Karpas-422 (cell line): ENCODE measurements at regions not wholly inside any gene's neighbourhood (a gene's known extent, or its start where the extent isn't known, plus 50 kb on each side); places are given as distances from the start of the nearest gene placed in this dataset.

ENCODE experiments used
- DNase-seq: peaks from one replicate; pipeline ENCODE4 v3.0.0-alpha.2; 2015
- H2AFZ ChIP-seq: fragments of 200-600 bp; sonication (generic); 2 replicates; pipeline ENCODE4 v1.6.1; 2014; ENCODE audit warnings: antibody characterized with exemption, low read length, mixed read lengths
- H3K27ac ChIP-seq: fragments of 200-600 bp; sonication (generic); 2 replicates; pipeline ENCODE4 v1.5.1; 2014; ENCODE audit warnings: mild to moderate bottlenecking, low read length, moderate library complexity
- H3K27me3 ChIP-seq: fragments of 200-600 bp; sonication (generic); 2 replicates; pipeline ENCODE4 v1.6.1; 2014; ENCODE audit warnings: low read length, mixed read lengths
- H3K36me3 ChIP-seq: fragments of 200-600 bp; sonication (generic); 2 replicates; pipeline ENCODE4 v1.6.1; 2014; ENCODE audit warnings: low read length, mixed read lengths; ENCODE audit not compliant: insufficient read depth
- H3K4me1 ChIP-seq: fragments of 200-600 bp; sonication (generic); 2 replicates; pipeline ENCODE4 v1.6.1; 2014; ENCODE audit warnings: mild to moderate bottlenecking, low read length, mixed read lengths
- H3K4me2 ChIP-seq: fragments of 200-600 bp; sonication (generic); 2 replicates; pipeline ENCODE4 v1.6.1; 2014; ENCODE audit warnings: low read length, low read depth, mild to moderate bottlenecking; ENCODE audit not compliant: poor library complexity, severe bottlenecking
- H3K4me3 ChIP-seq: fragments of 200-600 bp; sonication (generic); 2 replicates; pipeline ENCODE4 v1.5.1; 2014; ENCODE audit warnings: mild to moderate bottlenecking, antibody characterized with exemption, low read length, mixed read lengths
- H3K79me2 ChIP-seq: fragments of 200-600 bp; sonication (generic); 2 replicates; pipeline ENCODE4 v1.6.1; 2014; ENCODE audit warnings: mild to moderate bottlenecking, low read length, mixed read lengths
- H3K9ac ChIP-seq: fragments of 200-600 bp; sonication (generic); 2 replicates; pipeline ENCODE4 v1.6.0; 2014; ENCODE audit warnings: low read length
- H3K9me2 ChIP-seq: fragments of 200-600 bp; sonication (generic), shearing (Covaris generic); replicated peaks from 2 replicates; pipeline ENCODE4 v1.6.0; 2014; ENCODE audit warnings: mild to moderate bottlenecking, low read length, moderate library complexity; ENCODE audit not compliant: insufficient read depth
- H3K9me3 ChIP-seq: fragments of 300-700, 200-600 bp; sonication (generic); 2 replicates; pipeline ENCODE4 v1.6.1; 2014; ENCODE audit warnings: low read length, mixed read lengths
- H4K20me1 ChIP-seq: fragments of 200-600 bp; sonication (generic); 2 replicates; pipeline ENCODE4 v1.6.1; 2014; ENCODE audit warnings: mild to moderate bottlenecking, antibody characterized with exemption, low read length, low read depth; ENCODE audit not compliant: insufficient read depth

DNA sequence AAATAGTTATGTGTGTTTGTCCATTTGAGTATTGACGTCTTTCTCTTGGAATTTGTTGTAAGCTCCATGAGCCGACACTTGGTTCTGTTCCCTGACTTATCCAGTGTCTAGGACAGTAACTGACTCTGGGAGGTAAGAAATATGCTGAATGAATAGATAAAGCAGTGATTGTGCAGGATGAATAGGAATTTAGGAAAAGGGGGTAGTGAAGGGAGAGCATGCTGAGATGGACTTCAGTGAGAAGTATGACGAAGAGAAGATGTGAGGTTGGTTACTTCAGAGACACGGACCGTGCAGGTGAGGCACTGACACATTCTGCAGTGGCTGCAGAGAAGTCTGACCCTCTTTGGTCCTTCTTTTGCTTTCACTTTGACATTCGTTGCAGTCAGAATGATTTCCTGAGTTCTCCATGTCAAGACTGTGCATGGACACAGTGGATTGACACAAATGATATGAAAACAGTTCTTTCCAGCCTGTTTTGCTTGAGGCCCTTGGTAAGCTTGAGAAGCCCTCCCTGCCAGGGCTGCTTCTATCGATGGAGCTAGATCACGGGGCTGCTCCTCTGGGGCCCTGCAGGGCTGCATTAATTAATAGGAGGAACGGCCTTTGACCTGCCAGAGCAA, 261.5 kb upstream of the SORCS1 start:
- H3K4me3 ChIP-seq, result peak overlapping the region; percentile 36; the same call in 1 of the 2 replicates
- no peak overlapping the region for H3K27ac ChIP-seq
- H2AFZ ChIP-seq, result no peak overlapping the region; the same call in 1 of the 2 replicates

GRCh38 chr10:107424628-107425027, 260.1 kb upstream of the SORCS1 start:
- Histone ChIP-seq H3K9me2 (no peaks in the 10 kb centered on the region), H3K4me1 (no peaks in the 10 kb centered on the region), H3K79me2 (no peaks in the 10 kb centered on the region), H3K4me3 (no peak overlapping the region), H3K36me3 (no peaks in the 10 kb centered on the region), H3K9me3 (no peaks in the 10 kb centered on the region; the same call in 1 of the 2 replicates), H3K27me3 (no peaks in the 10 kb centered on the region), H3K9ac (no peak overlapping the region), H3K4me2 (no peak overlapping the region), H4K20me1 (no peaks in the 10 kb centered on the region), H2AFZ (no peak overlapping the region), H3K27ac (no peak overlapping the region)
- DNase-seq, result no peak

More for the DNA sequence above, 261.5 kb upstream of the SORCS1 start:
- Histone ChIP-seq H4K20me1 (no peaks in the 10 kb centered on the region), H3K4me2 (peak overlapping the region; percentile 32), H3K27me3 (no peaks in the 10 kb centered on the region), H3K9ac (no peak overlapping the region), H3K79me2 (no peaks in the 10 kb centered on the region), H3K9me3 (no peaks in the 10 kb centered on the region; the same call in 1 of the 2 replicates), H3K36me3 (no peaks in the 10 kb centered on the region), H3K9me2 (no peaks in the 10 kb centered on the region), H3K4me1 (no peaks in the 10 kb centered on the region)
- DNase-seq, result no peak

DNA sequence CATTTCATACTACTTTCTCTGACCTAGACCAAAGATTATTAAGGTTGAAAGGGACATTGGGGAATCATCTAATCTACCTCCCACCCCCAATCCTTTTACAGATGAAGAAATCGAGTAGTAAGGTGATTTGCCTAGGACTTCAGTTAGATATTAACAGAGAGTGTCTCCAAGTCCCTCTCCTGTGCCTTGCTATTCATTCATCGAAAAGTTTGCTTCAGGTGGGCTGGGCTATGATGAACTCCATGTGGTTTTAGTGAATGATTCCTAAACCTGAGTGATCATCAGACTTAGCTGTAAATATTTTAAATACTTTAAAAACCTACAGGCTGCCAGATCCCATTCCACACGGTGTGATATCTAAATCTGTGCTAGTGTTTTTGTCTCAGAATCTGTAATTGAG, 259.4 kb upstream of the SORCS1 start:
- Histone ChIP-seq H3K9me3 (no peaks in the 10 kb centered on the region; the same call in 1 of the 2 replicates), H3K4me3 (no peak overlapping the region), H3K79me2 (no peaks in the 10 kb centered on the region), H2AFZ (no peak overlapping the region), H3K4me1 (no peaks in the 10 kb centered on the region), H3K27ac (no peak overlapping the region), H3K36me3 (no peaks in the 10 kb centered on the region), H3K27me3 (no peaks in the 10 kb centered on the region), H3K9me2 (no peaks in the 10 kb centered on the region), H3K9ac (no peak overlapping the region), H4K20me1 (no peaks in the 10 kb centered on the region), H3K4me2 (no peak overlapping the region)
- no peak for DNase-seq

- no peak for DNase-seq
Measured at GRCh38 chr10:107422681-107423080, 258.2 kb upstream of the SORCS1 start.

DNA sequence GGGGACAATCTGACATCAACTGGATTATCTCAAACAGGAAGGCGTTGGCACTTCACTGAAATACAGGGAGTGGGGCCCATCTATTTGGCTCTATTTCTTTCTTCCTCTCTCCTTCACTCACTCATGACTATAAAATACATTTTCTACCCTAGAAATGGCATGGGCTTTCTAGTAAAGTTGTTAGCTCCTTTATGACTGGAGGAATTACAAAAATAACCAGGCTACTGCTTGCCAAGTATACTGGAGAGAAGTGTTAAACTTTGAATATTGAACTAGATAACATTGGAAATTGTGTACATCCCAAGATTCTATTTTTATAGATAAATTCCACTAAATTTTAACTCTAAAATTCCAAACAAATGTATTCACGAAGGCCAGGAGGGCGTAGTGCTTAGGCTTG, 255.7 kb upstream of the SORCS1 start:
- no peak overlapping the region for H3K9ac ChIP-seq
- no peaks in the 10 kb centered on the region for H3K36me3 ChIP-seq
- no peaks in the 10 kb centered on the region for H3K9me2 ChIP-seq
- H3K79me2 ChIP-seq, result no peaks in the 10 kb centered on the region
- peaks cover 5% of the 10 kb centered on the region; the same call in 1 of the 2 replicates for H3K9me3 ChIP-seq
- no peaks in the 10 kb centered on the region for H3K27me3 ChIP-seq
- no peaks in the 10 kb centered on the region for H3K4me1 ChIP-seq
- H3K4me2 ChIP-seq, result no peak overlapping the region
- H3K4me3 ChIP-seq, result no peak overlapping the region
- H4K20me1 ChIP-seq, result no peaks in the 10 kb centered on the region
- H2AFZ ChIP-seq, result no peak overlapping the region
- no peak overlapping the region for H3K27ac ChIP-seq
- no peak for DNase-seq

More at GRCh38 chr10:107422681-107423080, 258.2 kb upstream of the SORCS1 start:
- Histone ChIP-seq H3K9me3 (peaks cover 3% of the 10 kb centered on the region; the same call in 1 of the 2 replicates), H2AFZ (no peak overlapping the region), H3K9ac (no peak overlapping the region), H3K4me3 (no peak overlapping the region), H4K20me1 (no peaks in the 10 kb centered on the region), H3K79me2 (no peaks in the 10 kb centered on the region), H3K4me1 (no peaks in the 10 kb centered on the region), H3K9me2 (no peaks in the 10 kb centered on the region), H3K27ac (no peak overlapping the region), H3K36me3 (no peaks in the 10 kb centered on the region), H3K27me3 (no peaks in the 10 kb centered on the region), H3K4me2 (no peak overlapping the region)

DNA sequence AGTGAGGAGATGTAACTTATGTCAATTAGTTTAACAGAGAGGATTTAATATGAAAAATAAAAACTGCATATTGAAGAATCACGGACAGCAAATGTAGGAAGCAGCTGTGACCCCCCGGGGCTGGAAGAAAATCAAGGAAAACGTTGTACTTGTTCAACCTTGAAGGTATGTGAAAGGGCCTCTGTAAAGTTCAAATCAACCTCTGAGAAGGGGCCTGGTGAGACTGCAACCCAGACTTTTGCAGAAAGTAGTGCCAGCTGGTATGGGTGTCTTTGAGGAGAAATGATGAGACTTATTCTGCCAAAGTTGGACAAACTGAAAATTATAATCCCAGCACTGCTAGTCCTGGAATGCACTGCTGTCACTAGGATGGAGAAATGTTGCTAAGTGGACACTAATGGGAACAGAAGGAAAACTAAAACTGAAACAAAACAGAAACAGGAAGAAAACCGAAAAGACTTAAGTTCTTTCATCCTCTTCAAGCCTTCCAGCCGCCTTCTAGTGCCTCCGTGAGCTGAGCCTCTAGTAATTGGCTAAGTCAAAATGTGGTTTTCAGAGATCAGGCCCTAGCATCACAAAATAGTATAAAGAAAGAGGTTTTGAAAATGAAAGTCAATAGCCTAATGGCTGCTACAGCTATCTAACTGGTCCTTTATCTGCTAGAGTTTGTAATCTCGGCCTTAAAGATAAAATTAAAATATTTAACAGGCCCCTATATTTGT, 253.7 kb upstream of the SORCS1 start:
- no peak overlapping the region for H3K27ac ChIP-seq
- peaks cover 5% of the 10 kb centered on the region; the same call in 1 of the 2 replicates for H3K9me3 ChIP-seq
- no peak overlapping the region for H3K9ac ChIP-seq
- H3K36me3 ChIP-seq, result no peaks in the 10 kb centered on the region
- no peak overlapping the region for H3K4me3 ChIP-seq
- no peaks in the 10 kb centered on the region for H3K79me2 ChIP-seq
- H3K4me2 ChIP-seq, result no peak overlapping the region
- DNase-seq, result no peak
- H4K20me1 ChIP-seq, result no peaks in the 10 kb centered on the region
- H2AFZ ChIP-seq, result no peak overlapping the region
- no peaks in the 10 kb centered on the region for H3K9me2 ChIP-seq
- no peaks in the 10 kb centered on the region for H3K4me1 ChIP-seq
- no peaks in the 10 kb centered on the region for H3K27me3 ChIP-seq

GRCh38 chr10:107417446-107417845, 252.9 kb upstream of the SORCS1 start:
- H2AFZ ChIP-seq, result no peak overlapping the region
- H3K36me3 ChIP-seq, result no peaks in the 10 kb centered on the region
- H3K4me1 ChIP-seq, result no peaks in the 10 kb centered on the region
- no peak for DNase-seq
- no peaks in the 10 kb centered on the region for H3K27me3 ChIP-seq
- peaks cover 7% of the 10 kb centered on the region; the same call in 1 of the 2 replicates for H3K9me3 ChIP-seq
- no peak overlapping the region for H3K4me2 ChIP-seq
- no peak overlapping the region for H3K4me3 ChIP-seq
- no peaks in the 10 kb centered on the region for H4K20me1 ChIP-seq
- no peak overlapping the region for H3K9ac ChIP-seq
- H3K27ac ChIP-seq, result no peak overlapping the region
- H3K79me2 ChIP-seq, result no peaks in the 10 kb centered on the region
- H3K9me2 ChIP-seq, result no peaks in the 10 kb centered on the region

GRCh38 chr10:107415446-107415845, 250.9 kb upstream of the SORCS1 start:
- Histone ChIP-seq H3K9me2 (no peaks in the 10 kb centered on the region), H3K9me3 (peaks cover 7% of the 10 kb centered on the region; the same call in 1 of the 2 replicates), H3K4me3 (no peak overlapping the region), H3K9ac (no peak overlapping the region), H3K79me2 (no peaks in the 10 kb centered on the region), H2AFZ (no peak overlapping the region), H3K27ac (no peak overlapping the region), H3K4me1 (no peaks in the 10 kb centered on the region), H3K4me2 (no peak overlapping the region), H4K20me1 (no peaks in the 10 kb centered on the region), H3K36me3 (no peaks in the 10 kb centered on the region), H3K27me3 (no peaks in the 10 kb centered on the region)
- no peak for DNase-seq
